ENCODE measurements at regions not wholly inside any gene's neighbourhood (a gene's known extent, or its start where the extent isn't known, plus 50 kb on each side); places are given as distances from the start of the nearest gene placed in this dataset.

DNA sequence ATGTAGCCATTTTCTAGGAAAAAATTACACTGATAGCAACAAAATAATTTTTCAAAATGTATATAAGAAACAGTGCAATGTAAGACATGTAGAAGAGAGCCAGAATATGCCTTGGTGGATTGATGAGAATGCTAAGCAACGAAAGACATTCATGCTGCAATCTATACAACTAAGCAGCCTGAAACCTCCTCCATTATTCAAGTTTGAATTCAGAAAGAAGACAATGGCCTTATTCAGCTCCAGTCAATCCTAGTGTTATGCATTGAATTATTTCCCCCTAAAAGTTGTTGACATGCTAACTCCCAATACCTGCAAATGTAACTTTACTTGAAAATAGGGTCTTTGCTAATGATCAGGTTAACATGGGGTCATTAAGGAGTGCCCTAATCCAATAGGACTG lies 73.5 kb downstream of the BTG1 start:
- TF ChIP-seq, protein P1, sequence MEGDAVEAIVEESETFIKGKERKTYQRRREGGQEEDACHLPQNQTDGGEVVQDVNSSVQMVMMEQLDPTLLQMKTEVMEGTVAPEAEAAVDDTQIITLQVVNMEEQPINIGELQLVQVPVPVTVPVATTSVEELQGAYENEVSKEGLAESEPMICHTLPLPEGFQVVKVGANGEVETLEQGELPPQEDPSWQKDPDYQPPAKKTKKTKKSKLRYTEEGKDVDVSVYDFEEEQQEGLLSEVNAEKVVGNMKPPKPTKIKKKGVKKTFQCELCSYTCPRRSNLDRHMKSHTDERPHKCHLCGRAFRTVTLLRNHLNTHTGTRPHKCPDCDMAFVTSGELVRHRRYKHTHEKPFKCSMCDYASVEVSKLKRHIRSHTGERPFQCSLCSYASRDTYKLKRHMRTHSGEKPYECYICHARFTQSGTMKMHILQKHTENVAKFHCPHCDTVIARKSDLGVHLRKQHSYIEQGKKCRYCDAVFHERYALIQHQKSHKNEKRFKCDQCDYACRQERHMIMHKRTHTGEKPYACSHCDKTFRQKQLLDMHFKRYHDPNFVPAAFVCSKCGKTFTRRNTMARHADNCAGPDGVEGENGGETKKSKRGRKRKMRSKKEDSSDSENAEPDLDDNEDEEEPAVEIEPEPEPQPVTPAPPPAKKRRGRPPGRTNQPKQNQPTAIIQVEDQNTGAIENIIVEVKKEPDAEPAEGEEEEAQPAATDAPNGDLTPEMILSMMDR (IDR thresholded peaks at IDR 0.05; ENCODE audit: borderline replicate concordance, extremely low read depth, low read length, poor library complexity, severe bottlenecking): no peak
- no peak for TF ChIP-seq EZH2 (IDR thresholded peaks at IDR 0.05; ENCODE audit: borderline replicate concordance, low read depth, low read length, severe bottlenecking)
